H1 (cell line): ENCODE measurements at regions not wholly inside any gene's neighbourhood (a gene's known extent, or its start where the extent isn't known, plus 50 kb on each side); places are given as distances from the start of the nearest gene placed in this dataset.

Experiments used
- CTCF ChIA-PET: fragments of 300-600 bp; sonication (Branson Sonifier 250); formaldehyde crosslinking; loops from one replicate; lab custom pipeline; 2021; ENCODE audit not compliant: partially characterized antibody; lab: Charles Lee
- POLR2A ChIA-PET: fragments of 300-600 bp; sonication (Branson Sonifier 250); formaldehyde crosslinking; loops from one replicate; lab custom pipeline; 2021; ENCODE audit warnings: inconsistent platforms; ENCODE audit not compliant: partially characterized antibody; lab: Charles Lee
- DNase-seq, 2 experiments: peaks; one replicate each; pipeline versions ENCODE4 v3.0.0 to v3.0.0-alpha.2; 2010 to 2022; ENCODE audit warnings: low spot score in 2 of 2, low read depth in 1 of 2, mixed read lengths in 1 of 2
- FAIRE-seq: peaks from 2 replicates; lab custom pipeline; 2011; peaks lifted over from hg19 to GRCh38; lab: Jason Lieb, UNC
- H2AFZ ChIP-seq: 2 replicates; pipeline ENCODE4 v1.8.1; 2012; ENCODE audit warnings: low read length, inconsistent platforms
- H2AK5ac ChIP-seq: 2 replicates; pipeline ENCODE4 v1.6.1; 2013; ENCODE audit warnings: low read depth, low read length
- H2BK120ac ChIP-seq: replicated peaks from 2 replicates; pipeline ENCODE3; 2013; ENCODE audit warnings: low read depth, low read length, inconsistent platforms
- H2BK12ac ChIP-seq: 2 replicates; pipeline ENCODE4 v1.6.1; 2013; ENCODE audit warnings: low read depth, low read length
- H2BK15ac ChIP-seq: 2 replicates; pipeline ENCODE4 v1.6.1; 2013; ENCODE audit warnings: low read length
- H2BK20ac ChIP-seq: 2 replicates; pipeline ENCODE4 v1.6.1; 2013; ENCODE audit warnings: low read length
- H2BK5ac ChIP-seq: 2 replicates; pipeline ENCODE4 v1.6.1; 2013; ENCODE audit warnings: low read depth, low read length
- H3K14ac ChIP-seq: 2 replicates; pipeline ENCODE4 v1.6.1; 2013; ENCODE audit warnings: inconsistent platforms; ENCODE audit not compliant: insufficient read length
- H3K18ac ChIP-seq: 2 replicates; pipeline ENCODE4 v1.6.1; 2013; ENCODE audit warnings: low read length; ENCODE audit errors: extremely low read depth
- H3K23ac ChIP-seq: 2 replicates; pipeline ENCODE4 v1.6.1; 2013; ENCODE audit warnings: inconsistent platforms; ENCODE audit not compliant: insufficient read length
- H3K23me2 ChIP-seq: 2 replicates; pipeline ENCODE4 v1.6.1; 2013; ENCODE audit warnings: low read depth, low read length
- H3K27ac ChIP-seq: 2 replicates; pipeline ENCODE4 v1.6.1; 2011; ENCODE audit warnings: low read depth, low read length, inconsistent platforms
- H3K27me3 ChIP-seq, 4 experiments: replicated peaks in 1 of 4; 1 replicate in 1 of 4; 2 replicates in 3 of 4; pipeline versions ENCODE4 v1.6.1 to v1.8.1; 2011 to 2013; ENCODE audit warnings: low read length in 3 of 4, mild to moderate bottlenecking in 3 of 4, inconsistent platforms in 2 of 4, mixed read lengths in 2 of 4, moderate library complexity in 1 of 4; ENCODE audit not compliant: control insufficient read depth in 3 of 4, insufficient read depth in 3 of 4; ENCODE audit errors: extremely low read depth in 1 of 4
- H3K36me3 ChIP-seq, 4 experiments: 2 replicates each; pipeline versions ENCODE4 v1.6.1 to v1.8.1; 2011 to 2013; ENCODE audit warnings: mild to moderate bottlenecking in 4 of 4, low read length in 3 of 4, moderate library complexity in 2 of 4, control low read depth in 1 of 4, inconsistent platforms in 1 of 4; ENCODE audit not compliant: insufficient read depth in 4 of 4, control insufficient read depth in 2 of 4
- H3K4ac ChIP-seq: replicated peaks from 2 replicates; pipeline ENCODE3; 2013; ENCODE audit warnings: low read length, low read depth, mixed read lengths, inconsistent platforms; ENCODE audit not compliant: insufficient read length
- H3K4me1 ChIP-seq, 4 experiments: replicated peaks in 1 of 4; 1 replicate in 1 of 4; 2 replicates in 3 of 4; pipeline versions ENCODE4 v1.6.1 to v1.8.1; 2011 to 2013; ENCODE audit warnings: low read length in 3 of 4, inconsistent platforms in 2 of 4, mixed read lengths in 1 of 4; ENCODE audit not compliant: insufficient read depth in 4 of 4, control insufficient read depth in 3 of 4
- H3K4me2 ChIP-seq, 2 experiments: 2 replicates each; pipeline versions ENCODE4 v1.6.1 to v1.8.1; 2011 to 2013; ENCODE audit warnings: low read depth in 2 of 2, low read length in 2 of 2, control low read depth in 1 of 2, inconsistent platforms in 1 of 2, mild to moderate bottlenecking in 1 of 2; ENCODE audit not compliant: insufficient read depth in 1 of 2
- H3K4me3 ChIP-seq, 4 experiments: fragments of 200-600, 300-600 bp in 1 of 4; sonication (generic), shearing (Covaris generic), sonication (Bioruptor Twin) in 1 of 4; 2 replicates each; pipeline versions ENCODE4 v1.5.1 to v1.8.1; 2011 to 2016; ENCODE audit warnings: low read length in 4 of 4, low read depth in 3 of 4, control low read depth in 2 of 4, inconsistent platforms in 2 of 4, mild to moderate bottlenecking in 2 of 4, mixed read lengths in 1 of 4, moderate library complexity in 1 of 4; ENCODE audit not compliant: insufficient read depth in 2 of 4; ENCODE audit errors: extremely low read depth in 1 of 4
- H3K56ac ChIP-seq: replicated peaks from 2 replicates; pipeline ENCODE3; 2013; ENCODE audit warnings: low read depth, mild to moderate bottlenecking, mixed read lengths, low read length, inconsistent platforms; ENCODE audit not compliant: insufficient read length
- H3K79me1 ChIP-seq: 2 replicates; pipeline ENCODE4 v1.6.1; 2013; ENCODE audit warnings: low read depth, low read length, control low read depth
- H3K79me2 ChIP-seq, 2 experiments: 2 replicates each; pipeline versions ENCODE4 v1.6.1 to v1.8.1; 2012 to 2013; ENCODE audit warnings: low read length in 2 of 2, mild to moderate bottlenecking in 2 of 2, inconsistent platforms in 1 of 2; ENCODE audit not compliant: insufficient read depth in 2 of 2, control insufficient read depth in 1 of 2
- H3K9ac ChIP-seq, 4 experiments: replicated peaks in 1 of 4; 1 replicate in 1 of 4; 2 replicates in 3 of 4; pipeline versions ENCODE4 v1.6.1 to v1.8.1; 2011 to 2013; ENCODE audit warnings: low read depth in 3 of 4, low read length in 3 of 4, control low read depth in 2 of 4, mild to moderate bottlenecking in 2 of 4, moderate library complexity in 2 of 4, inconsistent platforms in 1 of 4; ENCODE audit errors: extremely low read depth in 1 of 4
- H3K9me3 ChIP-seq, 2 experiments: 2 replicates each; pipeline versions ENCODE4 v1.6.1 to v1.8.1; 2012 to 2013; ENCODE audit warnings: mild to moderate bottlenecking in 2 of 2, moderate library complexity in 2 of 2, control low read depth in 1 of 2, inconsistent platforms in 1 of 2, low read depth in 1 of 2, low read length in 1 of 2, mixed read lengths in 1 of 2; ENCODE audit not compliant: insufficient read depth in 2 of 2
- H4K20me1 ChIP-seq, 2 experiments: replicated peaks in 1 of 2; 2 replicates each; pipeline versions ENCODE3 to v1.8.1; 2011 to 2013; ENCODE audit warnings: inconsistent platforms in 2 of 2, low read length in 2 of 2, mild to moderate bottlenecking in 1 of 2; ENCODE audit not compliant: insufficient read depth in 2 of 2, control insufficient read depth in 1 of 2
- H4K5ac ChIP-seq: 2 replicates; pipeline ENCODE4 v1.6.1; 2013; ENCODE audit warnings: low read length, low read depth, mixed read lengths, inconsistent platforms; ENCODE audit not compliant: insufficient read length
- H4K8ac ChIP-seq: 2 replicates; pipeline ENCODE4 v1.8.0; 2013; ENCODE audit warnings: mild to moderate bottlenecking, moderate library complexity, low read length, inconsistent platforms; ENCODE audit not compliant: insufficient read depth; ENCODE audit errors: extremely low read depth
- H4K91ac ChIP-seq: replicated peaks from 2 replicates; pipeline ENCODE3; 2013; ENCODE audit warnings: low read length, mixed read lengths, inconsistent platforms; ENCODE audit not compliant: insufficient read length
- POLR2A ChIP-seq, 2 experiments: IDR thresholded peaks; 1 replicate in 1 of 2; 2 replicates in 1 of 2; pipeline ENCODE4 v1.6.1; 2011; ENCODE audit warnings: low read depth in 2 of 2, low read length in 2 of 2, mild to moderate bottlenecking in 2 of 2; ENCODE audit errors: control extremely low read depth in 1 of 2
- WGBS, 2 experiments: shearing (Covaris generic) in 1 of 2; methylation state at CpG; one replicate each; pipeline versions ENCODE4 v1.1.6 to v1.1.7; 2013 to 2015; ENCODE audit warnings: low lambda C conversion rate in 2 of 2, mixed read lengths in 2 of 2, inconsistent platforms in 1 of 2, low coverage in 1 of 2, missing lambda C conversion rate in 1 of 2; ENCODE audit not compliant: insufficient replicate concordance in 2 of 2, insufficient coverage in 1 of 2, insufficient read length in 1 of 2; ENCODE audit errors: extremely low coverage in 1 of 2, missing lambda C conversion rate in 1 of 2; 5-methylcytosine and 5-hydroxymethylcytosine counted together

GRCh38 chr15:62270216-62270921, 105.3 kb upstream of the C2CD4B start:
- Histone ChIP-seq H2BK15ac (no peak overlapping the region), H3K56ac (no peak overlapping the region), H2BK20ac (no peak overlapping the region), H2AFZ (no peak overlapping the region), H2AK5ac (no peak overlapping the region), H3K27me3 (peaks cover 0 to 1% (median 0%) of the 10 kb centered on the region in 4 experiments; a peak in 1 of 7 replicates), H3K27ac (no peak overlapping the region), H3K4me1 (no peaks in the 10 kb centered on the region), H4K8ac (no peak overlapping the region; the same call in 1 of the 2 replicates), H4K91ac (no peak overlapping the region), H2BK120ac (no peak overlapping the region), H2BK12ac (no peak overlapping the region), H3K4ac (no peak overlapping the region), H3K14ac (no peak overlapping the region), H3K23me2 (no peaks in the 10 kb centered on the region), H3K79me2 (no peaks in the 10 kb centered on the region), H3K18ac (no peak overlapping the region), H3K36me3 (peaks cover 0 to 4% (median 0%) of the 10 kb centered on the region in 4 experiments; a peak in 1 of 8 replicates), H2BK5ac (no peak overlapping the region), H3K9ac (no peak overlapping the region), H3K23ac (no peak overlapping the region), H3K4me2 (no peak overlapping the region), H3K9me3 (peaks cover 24 to 30% of the 10 kb centered on the region in 2 experiments)
- DNase-seq (no peak), FAIRE-seq (no peak)
- whole genome bisulfite sequencing, 2 experiments = 90% methylated on average over 9 of the region's 10 CpGs; no CpG with 5 or more reads in 1 of the 2 experiments
- TF ChIP-seq POLR2A (IDR thresholded peaks at IDR 0.05; ENCODE audit: control extremely low read depth in 1 of 2, low read depth in 2 of 2, low read length in 2 of 2) = no peak
- TF ChIP-seq, all 59 proteins: peak for 0
- Histone ChIP-seq H4K20me1 (no peaks in the 10 kb centered on the region), H3K79me1 (no peaks in the 10 kb centered on the region), H4K5ac (no peak overlapping the region), H3K4me3 (no peak overlapping the region)
- ChIA-PET CTCF (interaction anchor here (0.7 to 1.4 kb wide), 3 partner anchors 16 to 98 kb away, joined by 3 to 4 read pairs (median 4); no protein-coding TSS in a partner anchor), POLR2A (no interaction called here)
